CD1c-positive myeloid dendritic cell (primary cell): ENCODE measurements at regions not wholly inside any gene's neighbourhood (a gene's known extent, or its start where the extent isn't known, plus 50 kb on each side); places are given as distances from the start of the nearest gene placed in this dataset.

Source experiments
- DNase-seq: peaks from one replicate; pipeline ENCODE4 v3.0.0-alpha.2; 2016; ENCODE audit errors: extremely low spot score

DNA sequence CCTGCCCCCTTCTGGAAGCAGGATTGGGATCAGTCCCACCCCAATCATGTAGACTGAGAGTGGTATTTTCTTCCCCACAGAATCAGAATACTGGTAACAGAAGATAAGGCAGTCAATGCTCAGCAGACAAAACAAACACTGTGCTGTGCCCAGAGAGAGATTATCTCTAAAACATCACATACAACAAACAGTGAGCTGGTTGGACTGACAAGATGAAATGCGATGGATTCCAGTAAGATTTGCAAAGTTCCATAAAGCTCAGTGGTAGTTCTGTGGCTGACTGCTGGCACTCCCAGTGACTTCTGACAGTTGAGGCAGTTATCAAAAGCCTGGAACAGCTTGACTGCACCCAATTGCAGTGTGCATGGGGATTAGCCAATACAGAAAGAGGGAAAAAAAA lies 311.5 kb upstream of the MGAT5 start:
- DNase-seq = no peak

DNA sequence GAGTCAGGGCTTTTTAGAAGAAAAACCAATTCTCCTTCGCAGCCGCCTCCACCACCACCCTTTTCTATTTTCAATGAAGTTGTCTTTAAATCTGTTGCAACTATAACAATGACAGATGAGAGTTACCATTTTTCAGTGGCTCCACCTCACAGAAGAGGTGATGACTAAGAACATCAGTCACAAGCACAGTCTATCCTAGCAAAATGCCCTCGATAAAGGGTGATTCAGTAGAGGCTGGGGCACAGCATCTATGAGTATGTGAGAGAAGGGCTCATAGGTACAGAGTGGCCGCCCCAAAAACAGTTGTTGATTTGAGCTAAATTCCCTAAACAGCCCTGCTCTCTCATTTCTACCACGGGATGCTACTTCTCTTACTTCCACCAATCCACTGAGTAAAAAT lies 310.8 kb upstream of the MGAT5 start:
- no peak for DNase-seq

DNA sequence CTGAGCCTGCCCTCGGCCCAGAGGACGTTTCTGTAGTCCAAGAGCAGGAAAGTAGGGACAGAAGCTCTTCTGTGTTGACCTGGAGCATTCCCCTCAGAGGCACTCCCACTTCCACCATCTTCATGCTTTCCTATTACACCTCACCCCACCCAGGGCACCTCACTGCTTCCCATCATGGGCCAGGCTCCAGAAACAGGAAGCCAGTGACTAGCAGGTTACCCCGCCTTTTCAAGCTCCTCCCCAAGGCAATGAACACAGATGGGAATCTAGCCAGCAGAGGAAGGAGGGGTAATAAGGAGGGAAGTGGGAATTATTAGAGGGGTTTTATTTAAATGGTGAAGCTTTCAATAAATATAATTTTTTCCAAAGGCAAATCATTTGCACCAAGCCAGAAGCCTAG lies 308.8 kb upstream of the MGAT5 start:
- no peak for DNase-seq

DNA sequence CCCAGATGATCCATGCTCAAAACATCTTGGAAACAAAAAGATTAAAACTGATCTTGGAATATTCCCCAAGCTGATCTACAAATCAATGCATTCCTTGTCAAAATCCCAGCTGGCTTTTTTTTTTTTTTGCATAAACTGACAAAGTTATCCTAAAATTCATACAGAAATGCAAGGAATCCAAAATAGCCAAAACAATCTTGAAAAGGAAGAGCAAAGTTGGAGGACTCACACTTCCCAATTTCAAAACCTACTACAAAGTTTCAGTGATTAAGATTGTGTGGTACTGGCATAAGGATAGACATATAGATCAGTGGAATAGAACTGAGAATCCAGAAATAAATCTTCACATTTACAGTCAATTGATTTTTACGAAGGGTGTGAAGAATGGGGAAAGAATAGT lies 306.8 kb upstream of the MGAT5 start:
- no peak for DNase-seq

DNA sequence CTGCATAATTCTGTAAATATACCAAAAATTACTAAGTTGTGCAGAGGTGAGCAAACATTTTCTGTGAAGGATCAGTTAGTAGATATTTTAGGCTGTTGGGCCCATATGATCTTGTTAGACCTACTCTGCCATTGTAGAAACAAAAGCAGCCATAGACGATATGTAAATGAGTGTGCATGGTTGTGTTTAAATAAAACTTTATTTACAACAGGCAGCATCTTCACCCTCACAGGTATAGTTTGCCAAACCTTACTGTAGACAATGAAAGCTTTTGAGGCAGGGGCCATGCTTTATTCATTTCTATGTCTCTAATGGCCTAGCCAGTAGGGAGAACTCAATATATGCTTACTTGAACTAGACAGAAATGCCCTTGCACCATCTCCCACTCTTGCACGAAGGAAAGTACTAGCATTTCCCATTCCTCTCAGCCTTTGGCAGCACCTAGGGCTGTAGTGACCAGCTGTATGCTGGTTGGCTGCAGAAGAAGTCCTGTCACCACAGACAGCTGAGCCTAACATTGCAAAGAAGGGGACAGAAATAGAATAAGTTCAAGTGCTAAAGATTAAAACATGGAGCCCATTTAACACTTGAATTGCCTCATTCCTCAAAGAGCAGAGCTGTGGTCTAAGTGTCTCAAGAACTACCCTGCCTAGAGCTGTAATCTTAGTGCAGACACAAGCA lies 305.1 kb upstream of the MGAT5 start:
- no peak for DNase-seq

DNA sequence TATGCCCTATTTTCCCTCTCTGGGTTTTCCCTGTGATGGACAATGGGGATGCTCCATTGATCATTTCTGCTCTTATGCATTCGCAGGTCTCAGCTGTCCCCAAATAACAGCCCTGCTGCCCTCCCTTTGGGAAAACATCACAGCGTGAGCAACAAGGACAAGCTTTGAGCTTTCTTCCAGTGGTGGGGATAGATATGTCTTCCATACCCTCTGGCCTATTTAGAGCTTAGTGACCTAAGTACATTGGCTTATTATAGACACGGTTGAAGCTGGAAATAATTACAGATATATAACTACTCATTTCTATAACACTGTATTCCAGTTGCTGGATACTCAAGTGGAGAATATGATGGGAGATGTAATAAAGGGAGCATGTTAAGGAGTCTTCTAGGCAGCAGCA lies 304.3 kb upstream of the MGAT5 start:
- DNase-seq = no peak

DNA sequence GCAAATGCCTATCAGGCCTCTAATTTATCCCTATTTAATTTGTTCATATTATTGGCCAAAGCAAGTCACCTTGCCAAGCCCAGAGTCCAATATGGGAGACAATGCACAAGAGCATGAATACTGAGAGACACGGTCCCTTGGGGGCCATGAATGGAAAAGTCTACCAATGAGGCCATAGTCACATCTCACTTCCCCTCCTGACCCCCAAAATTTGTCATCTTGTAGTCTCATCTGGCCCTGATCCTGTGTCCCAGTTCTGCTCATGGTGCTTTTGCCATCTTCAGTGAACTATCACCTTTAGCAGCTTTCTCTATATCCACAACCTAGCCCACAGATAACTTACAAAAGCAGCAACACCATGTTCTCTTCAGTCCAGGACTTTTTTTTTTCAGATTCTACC lies 302.7 kb upstream of the MGAT5 start:
- no peak for DNase-seq

DNA sequence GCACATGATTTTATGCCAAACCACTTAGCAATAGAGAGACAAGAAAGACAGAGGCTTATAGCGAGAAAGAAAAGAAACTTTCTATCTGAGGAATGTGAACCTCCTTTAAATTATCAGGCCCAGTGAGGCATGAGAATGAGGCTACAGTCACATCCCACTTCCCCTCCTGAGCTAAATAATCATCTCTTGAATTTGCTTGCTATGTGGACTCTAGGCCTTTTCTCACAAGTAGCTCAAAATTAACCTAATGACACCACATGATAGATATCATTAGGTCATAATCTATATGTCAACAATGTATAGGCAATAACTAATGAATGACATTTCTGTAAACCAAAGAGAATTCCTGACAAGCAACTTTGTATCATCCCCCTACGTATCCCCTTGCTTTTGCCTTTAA lies 301.5 kb upstream of the MGAT5 start:
- no peak for DNase-seq

DNA sequence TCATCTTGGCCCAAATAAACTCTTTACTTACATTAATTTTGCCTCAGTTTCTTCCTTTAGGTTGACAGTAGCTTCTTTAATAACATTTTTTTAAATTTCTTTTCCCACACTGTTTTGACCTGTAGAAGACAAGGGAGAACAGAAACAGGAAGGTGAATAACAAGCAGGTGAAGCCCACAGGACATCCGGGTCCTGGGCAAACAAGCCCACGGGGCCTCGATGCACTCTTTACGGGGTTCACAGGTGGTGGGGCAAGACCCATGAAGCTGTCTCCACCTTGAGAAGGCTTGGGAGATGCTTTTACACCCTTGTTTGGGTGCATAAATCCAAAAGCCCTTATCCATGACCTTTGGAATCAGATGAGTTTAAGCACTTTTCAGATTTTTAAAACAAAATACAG lies 301.0 kb upstream of the MGAT5 start:
- no peak for DNase-seq

DNA sequence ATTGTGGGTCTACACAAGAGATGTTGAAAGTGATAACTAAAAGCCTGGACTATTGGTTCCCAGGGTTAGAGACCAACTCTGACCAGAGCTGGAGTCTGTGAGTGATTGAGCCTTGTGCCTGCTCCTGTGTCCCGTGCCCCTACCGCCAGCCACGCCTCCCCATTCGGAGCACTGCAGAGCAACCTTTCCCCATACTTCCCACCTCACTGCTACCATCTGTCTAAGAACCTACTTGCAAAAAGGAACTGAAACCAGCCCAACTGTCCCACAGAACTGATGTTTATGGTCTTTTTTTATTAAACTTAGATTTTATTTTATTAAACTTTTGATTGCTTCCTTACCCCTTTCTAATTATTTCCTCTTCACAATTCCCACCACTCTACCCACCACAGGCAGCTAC lies 300.3 kb upstream of the MGAT5 start:
- no peak for DNase-seq

DNA sequence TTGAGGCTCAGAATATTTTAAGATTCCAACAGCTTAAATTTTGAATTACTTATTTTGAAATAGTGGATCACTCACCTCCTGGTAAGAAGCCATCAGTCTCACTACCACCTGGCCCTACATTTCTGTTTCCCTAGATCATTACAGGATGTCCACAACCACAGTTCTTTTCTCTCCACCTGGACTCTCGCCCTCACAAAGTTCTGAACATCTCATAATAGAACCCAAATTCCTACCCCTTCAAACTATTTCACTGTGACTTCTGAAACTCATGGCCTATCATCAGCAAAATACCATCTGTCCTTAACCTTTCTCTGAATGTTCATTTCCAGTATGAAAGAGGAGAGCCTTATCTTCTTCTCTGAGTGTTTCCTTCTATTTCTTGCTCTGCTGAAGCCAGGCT lies 299.2 kb upstream of the MGAT5 start:
- no peak for DNase-seq

DNA sequence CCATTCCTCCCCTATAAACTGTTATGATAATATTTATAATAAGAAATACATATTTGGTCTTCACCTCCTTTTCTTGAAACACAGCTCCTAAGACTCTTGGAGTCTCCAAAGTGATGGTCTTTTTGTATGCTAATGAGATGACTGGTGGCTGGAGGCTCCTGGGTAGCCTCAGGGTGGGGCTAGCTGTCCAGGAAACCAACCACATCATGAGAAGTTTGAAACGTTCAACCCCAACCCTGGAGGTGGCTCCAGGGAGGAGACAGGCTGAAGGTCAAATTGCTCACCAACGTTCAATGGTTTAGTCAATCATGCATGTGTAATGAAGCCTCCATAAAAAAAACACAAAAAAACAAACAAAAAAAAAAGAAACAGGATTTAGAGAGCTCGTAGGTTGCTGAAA lies 298.7 kb upstream of the MGAT5 start:
- no peak for DNase-seq

DNA sequence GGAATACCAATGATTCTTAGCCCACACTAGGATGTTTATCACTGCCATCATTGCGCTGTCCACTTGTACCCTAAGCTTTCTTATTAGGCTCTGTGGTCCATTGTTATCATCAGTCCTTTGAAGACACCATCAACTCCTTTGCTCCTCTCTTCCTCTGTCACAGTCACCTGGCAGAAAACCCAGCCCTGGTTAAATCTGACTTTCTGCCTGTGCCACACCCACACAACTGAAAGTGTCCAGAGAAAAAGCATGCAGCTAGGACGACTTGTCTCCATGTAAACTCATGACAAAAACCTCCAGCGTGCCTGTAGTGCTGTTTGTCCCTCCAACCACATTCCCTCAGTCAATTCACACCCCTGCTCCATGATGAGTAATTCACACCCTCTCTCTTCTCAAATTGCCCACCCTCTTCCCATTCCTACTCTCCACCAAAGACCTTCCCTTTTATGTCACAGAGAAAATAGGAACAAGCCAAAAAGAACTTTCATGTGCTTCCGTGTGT lies 297.4 kb upstream of the MGAT5 start:
- no peak for DNase-seq

DNA sequence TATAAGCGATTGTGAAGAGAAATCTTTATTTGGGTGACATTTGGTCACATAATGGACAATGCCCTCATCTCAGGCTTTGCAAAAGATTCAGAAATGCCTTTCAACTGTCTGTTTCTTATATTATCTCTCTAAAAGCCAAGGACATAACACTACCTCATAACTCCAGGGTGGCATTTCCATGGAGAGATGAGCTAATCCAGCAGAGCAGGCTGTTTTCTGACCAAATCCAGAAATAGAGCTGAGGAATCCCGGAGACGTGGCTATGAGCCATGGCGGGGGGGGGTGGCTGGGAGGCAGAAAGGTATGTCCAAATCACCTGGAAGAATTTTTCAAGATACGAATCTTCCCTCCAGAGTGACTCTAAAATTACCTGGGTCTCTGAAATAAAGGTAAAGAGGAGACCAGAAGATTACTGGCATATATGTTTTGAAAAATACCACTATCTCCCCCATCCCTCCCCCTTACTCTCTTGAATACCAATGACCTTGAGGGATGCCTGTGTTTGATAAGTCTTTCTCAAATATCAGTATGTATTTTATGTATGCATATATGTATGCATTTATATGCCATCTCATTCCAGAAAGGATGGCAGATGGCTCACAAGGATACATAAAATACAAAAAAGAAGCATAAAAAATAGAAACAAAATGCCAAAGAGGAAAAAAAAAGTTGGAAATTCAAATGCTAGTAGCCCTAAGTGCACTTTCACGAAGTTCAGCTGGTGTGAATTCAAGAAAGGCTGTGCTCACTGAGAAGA lies 296.0 kb upstream of the MGAT5 start:
- no peak for DNase-seq

DNA sequence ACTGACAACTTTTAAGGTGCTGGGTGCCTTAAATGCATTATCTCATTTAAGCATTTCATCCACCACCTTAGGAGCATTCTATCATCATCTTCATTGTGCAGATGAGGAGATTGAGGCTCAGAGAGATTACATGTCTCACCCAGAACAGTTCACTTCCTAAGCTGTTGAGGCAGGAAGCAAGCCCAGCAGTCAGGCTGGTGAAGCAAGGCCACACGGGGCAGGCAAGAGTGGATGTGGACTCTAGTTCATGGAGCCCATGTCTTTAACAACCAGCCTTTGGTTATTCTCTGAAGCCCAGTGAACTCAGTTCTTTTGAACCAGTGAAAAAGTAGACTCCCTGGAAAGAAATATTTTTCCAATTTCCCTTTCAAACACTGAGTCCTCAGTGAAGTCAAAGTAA lies 294.8 kb upstream of the MGAT5 start:
- no peak for DNase-seq

DNA sequence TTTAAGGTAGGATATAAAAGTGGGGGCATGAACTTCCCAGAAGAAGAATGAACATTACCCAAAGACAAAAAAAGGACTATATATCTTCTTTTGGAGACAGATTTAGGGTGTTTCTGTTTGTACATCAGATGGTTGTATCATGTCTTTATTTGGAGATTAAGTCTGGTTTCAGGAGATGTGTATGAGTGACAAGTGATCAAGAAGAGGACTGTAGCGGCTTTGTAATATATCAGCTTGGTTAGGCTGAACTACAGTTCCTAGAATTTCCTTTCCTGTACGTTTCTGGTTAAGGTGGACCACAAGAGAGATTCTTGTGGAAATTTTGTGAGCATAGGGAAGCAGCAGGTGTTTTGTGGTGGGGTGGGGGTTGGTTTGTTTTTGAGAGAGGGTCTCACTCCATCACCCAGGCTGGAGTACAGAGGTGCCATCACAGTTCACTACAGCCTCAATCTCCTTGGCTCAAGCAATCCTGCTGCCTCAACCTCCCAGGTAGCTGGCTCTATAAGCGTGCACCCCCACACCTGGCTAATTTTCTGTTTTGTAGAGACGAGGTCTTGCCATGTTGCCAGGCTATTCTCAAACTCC lies 287.1 kb upstream of the MGAT5 start:
- no peak for DNase-seq

DNA sequence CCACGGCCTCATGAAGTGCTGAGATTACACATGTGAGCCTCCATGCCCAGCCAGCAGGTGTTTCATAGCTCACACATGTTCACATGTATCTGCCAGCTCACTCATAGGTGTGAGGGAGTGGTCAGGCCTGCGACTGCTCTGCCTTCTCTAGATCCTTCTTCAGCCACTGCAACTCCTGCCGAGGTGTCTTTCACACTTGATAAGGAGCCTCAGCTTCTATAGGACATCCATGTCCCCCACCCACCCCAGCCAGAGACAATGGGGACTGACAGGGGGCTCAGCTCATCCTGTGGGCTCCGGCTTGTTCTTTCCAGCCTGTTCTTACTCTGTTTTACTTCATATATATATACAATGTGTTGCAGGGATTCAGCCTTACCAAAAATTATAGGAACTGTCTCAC lies 286.5 kb upstream of the MGAT5 start:
- DNase-seq = no peak

DNA sequence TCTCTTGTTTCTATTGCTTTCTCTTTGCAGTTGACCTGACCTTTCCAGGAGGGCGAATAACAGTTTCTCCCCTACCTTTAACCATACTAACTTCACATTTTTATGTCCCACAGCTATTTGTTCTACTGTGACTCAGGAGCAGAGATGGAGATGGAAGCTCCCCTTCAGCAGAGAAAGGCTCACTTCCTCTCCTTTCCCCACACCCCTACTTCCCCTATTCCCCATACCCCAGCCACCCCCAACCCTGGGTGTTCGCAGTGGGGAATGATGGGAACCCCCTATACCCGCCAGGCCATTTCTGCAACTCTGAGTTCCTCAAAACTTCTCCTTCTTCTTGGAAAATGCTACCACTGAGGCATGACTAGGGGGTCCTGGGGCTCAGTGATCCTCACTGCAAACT lies 285.4 kb upstream of the MGAT5 start:
- peak; percentile 23 for DNase-seq

DNA sequence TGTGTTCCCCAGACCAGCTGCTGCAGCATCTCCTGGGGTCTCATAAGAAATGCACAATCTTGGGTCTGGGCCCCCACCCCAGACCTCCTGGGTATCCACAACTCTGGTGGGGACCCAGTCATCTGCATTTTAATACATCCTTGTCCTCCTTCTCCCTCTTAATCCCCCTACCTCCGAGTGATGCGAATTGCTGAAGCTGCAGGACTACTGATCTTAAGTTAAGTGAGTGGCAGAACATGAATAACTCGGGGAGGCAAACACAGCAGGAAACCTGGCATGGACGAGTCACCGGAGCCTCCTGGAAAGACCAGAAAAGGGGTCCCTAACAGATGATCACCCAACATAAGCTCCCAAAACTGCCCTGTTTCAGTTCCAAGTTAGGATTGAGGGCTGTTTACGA lies 283.2 kb upstream of the MGAT5 start:
- DNase-seq = no peak

DNA sequence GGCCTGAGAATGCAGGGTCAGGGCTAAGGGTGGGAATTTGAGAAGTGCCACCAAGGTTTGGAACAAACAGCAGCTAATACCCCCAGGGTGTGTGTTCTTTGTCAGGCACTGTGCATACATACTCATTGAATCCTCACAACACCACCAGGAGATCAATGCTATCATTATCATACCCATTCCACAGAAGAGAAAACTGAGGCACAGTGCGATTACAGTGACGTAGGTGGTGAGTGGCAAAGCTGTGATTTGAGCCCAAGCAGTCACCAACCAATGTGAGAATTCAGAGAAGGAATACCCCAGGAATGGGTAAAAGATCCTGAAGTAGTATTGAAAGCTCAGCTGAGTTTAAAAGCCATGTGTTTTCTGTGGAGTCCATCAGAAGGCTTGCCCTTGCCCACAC lies 281.6 kb upstream of the MGAT5 start:
- DNase-seq = no peak

DNA sequence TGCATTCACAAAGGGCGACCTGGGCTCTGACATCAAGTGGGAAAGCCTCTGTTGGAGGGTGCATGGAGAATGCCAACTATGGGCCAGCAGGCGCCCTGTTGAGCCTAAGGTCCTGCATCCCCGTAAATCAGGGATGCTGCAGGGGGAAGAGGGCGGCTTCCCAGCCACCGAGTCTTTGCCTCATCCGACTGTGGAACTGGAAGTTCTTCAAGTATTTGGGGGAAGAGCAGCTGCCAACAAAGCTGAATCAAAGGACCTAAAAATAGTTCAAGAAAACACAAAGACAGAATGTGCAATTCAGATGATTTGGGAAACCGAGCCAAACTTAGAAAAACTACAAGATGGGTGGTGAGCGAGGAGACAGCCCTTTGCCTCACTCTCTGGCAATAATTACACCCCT lies 281.1 kb upstream of the MGAT5 start:
- no peak for DNase-seq

DNA sequence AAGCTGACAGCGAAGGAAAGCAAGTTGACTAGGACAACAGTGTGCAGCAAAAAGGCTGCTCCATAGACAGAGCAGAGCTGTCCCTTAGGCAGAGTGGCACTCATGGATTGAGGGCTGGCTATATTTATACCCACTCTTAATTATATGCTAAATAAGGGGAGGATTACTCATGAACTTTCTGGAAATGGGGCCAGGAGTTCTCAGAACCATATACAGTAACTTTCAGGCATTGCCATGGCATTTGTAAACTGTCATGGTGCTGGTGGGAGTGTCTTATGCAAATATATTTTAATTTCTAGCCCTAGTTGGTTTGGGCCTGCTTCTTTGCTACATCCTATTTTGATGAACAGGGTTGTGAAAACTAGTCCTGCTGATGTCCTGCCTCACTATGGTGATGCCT lies 279.5 kb upstream of the MGAT5 start:
- no peak for DNase-seq

DNA sequence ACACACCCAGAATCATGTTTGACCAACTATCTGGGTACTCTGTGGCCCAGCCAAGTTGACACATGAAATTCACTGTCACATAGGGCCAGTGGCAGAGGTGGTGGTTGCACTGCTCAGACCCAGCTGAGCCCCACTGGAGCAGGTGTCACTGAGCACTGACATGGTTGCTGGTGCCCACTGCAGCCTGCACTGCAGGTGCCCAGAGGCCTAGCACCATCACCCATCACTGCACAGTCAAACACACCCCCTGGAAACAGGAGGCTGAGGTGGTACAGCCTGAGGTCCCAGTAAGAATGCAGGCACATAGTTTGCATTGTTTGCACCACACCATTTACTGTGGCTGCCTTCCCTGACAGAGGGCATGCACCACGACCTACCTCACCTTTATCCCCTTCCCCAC lies 278.7 kb upstream of the MGAT5 start:
- DNase-seq = no peak
